Breast epithelium (tissue), 3 donors: ENCODE measurements at regions not wholly inside any gene's neighbourhood (a gene's known extent, or its start where the extent isn't known, plus 50 kb on each side); places are given as distances from the start of the nearest gene placed in this dataset.

Experiments
- CTCF ChIP-seq, 3 donors: fragments of 450-650 bp; IDR thresholded peaks; one replicate each; pipeline ENCODE4 v1.5.1; 2016 to 2017; ENCODE audit warnings: antibody characterized with exemption in 3 of 3, mild to moderate bottlenecking in 3 of 3, moderate library complexity in 3 of 3
- POLR2A ChIP-seq: fragments of 450-650 bp; IDR thresholded peaks from one replicate; pipeline ENCODE4 v1.6.1; 2016; ENCODE audit warnings: antibody characterized with exemption, mild to moderate bottlenecking, moderate library complexity
- POLR2AphosphoS5 ChIP-seq, 3 donors: sonication (generic); formaldehyde crosslinking; IDR thresholded peaks; one replicate each; pipeline ENCODE4 v1.6.1; 2017; ENCODE audit warnings: antibody characterized with exemption in 3 of 3

GRCh38 chr10:8674230-8674629 is 619.7 kb downstream of the GATA3 start:
- TF ChIP-seq POLR2A (no peak), CTCF (IDR thresholded peaks at IDR 0.05) (no peak), POLR2AphosphoS5 (IDR thresholded peaks at IDR 0.05) (no peak)
